ENCODE measurements at regions not wholly inside any gene's neighbourhood (a gene's known extent, or its start where the extent isn't known, plus 50 kb on each side); places are given as distances from the start of the nearest gene placed in this dataset.

- Histone ChIP-seq H3K27ac (ENCODE audit: low read length) (no peak overlapping the region), H3K9me3 (replicated peaks; ENCODE audit: insufficient read depth, low read length) (no peaks in the 10 kb centered on the region), H3K36me3 (replicated peaks; ENCODE audit: insufficient read depth, low read length) (no peaks in the 10 kb centered on the region), H3K27me3 (replicated peaks; ENCODE audit: insufficient read depth, low read length) (no peaks in the 10 kb centered on the region), H3K4me3 (ENCODE audit: low read length) (no peak overlapping the region), H3K4me2 (ENCODE audit: low read depth, low read length) (no peak overlapping the region), H3K9ac (ENCODE audit: low read length) (no peak overlapping the region), H3K79me2 (ENCODE audit: low read length) (no peaks in the 10 kb centered on the region), H3K4me1 (ENCODE audit: low read length) (no peaks in the 10 kb centered on the region), H2AFZ (ENCODE audit: low read length) (no peak overlapping the region), H4K20me1 (ENCODE audit: insufficient read depth, low read length) (no peaks in the 10 kb centered on the region), H3F3A (ENCODE audit: insufficient read depth, low read length) (no peaks in the 10 kb centered on the region), H3K9me2 (replicated peaks; ENCODE audit: insufficient read depth, low read length) (no peaks in the 10 kb centered on the region)
- DNase-seq: no peak
- TF ChIP-seq EZH2 (optimal IDR thresholded peaks at IDR 0.05; ENCODE audit: low read depth, low read length) (no peak), EZH2phosphoT487 (IDR thresholded peaks at IDR 0.05; ENCODE audit: low read length) (no peak)
- TF ChIP-seq, protein P1, sequence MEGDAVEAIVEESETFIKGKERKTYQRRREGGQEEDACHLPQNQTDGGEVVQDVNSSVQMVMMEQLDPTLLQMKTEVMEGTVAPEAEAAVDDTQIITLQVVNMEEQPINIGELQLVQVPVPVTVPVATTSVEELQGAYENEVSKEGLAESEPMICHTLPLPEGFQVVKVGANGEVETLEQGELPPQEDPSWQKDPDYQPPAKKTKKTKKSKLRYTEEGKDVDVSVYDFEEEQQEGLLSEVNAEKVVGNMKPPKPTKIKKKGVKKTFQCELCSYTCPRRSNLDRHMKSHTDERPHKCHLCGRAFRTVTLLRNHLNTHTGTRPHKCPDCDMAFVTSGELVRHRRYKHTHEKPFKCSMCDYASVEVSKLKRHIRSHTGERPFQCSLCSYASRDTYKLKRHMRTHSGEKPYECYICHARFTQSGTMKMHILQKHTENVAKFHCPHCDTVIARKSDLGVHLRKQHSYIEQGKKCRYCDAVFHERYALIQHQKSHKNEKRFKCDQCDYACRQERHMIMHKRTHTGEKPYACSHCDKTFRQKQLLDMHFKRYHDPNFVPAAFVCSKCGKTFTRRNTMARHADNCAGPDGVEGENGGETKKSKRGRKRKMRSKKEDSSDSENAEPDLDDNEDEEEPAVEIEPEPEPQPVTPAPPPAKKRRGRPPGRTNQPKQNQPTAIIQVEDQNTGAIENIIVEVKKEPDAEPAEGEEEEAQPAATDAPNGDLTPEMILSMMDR (IDR thresholded peaks at IDR 0.05; ENCODE audit: low read length): no peak
Measured at GRCh38 chr9:16045651-16046280, 492.9 kb downstream of the CCDC171 start.

GRCh38 chr9:16046713-16047112, 493.9 kb downstream of the CCDC171 start:
- no peak for DNase-seq
- Histone ChIP-seq H3K36me3 (replicated peaks; ENCODE audit: insufficient read depth, low read length) (no peaks in the 10 kb centered on the region), H3K9ac (ENCODE audit: low read length) (no peak overlapping the region), H3K27me3 (replicated peaks; ENCODE audit: insufficient read depth, low read length) (no peaks in the 10 kb centered on the region), H3K4me1 (ENCODE audit: low read length) (no peaks in the 10 kb centered on the region), H3K4me2 (ENCODE audit: low read depth, low read length) (no peak overlapping the region), H3F3A (ENCODE audit: insufficient read depth, low read length) (no peaks in the 10 kb centered on the region), H3K27ac (ENCODE audit: low read length) (no peak overlapping the region), H2AFZ (ENCODE audit: low read length) (no peak overlapping the region), H3K79me2 (ENCODE audit: low read length) (no peaks in the 10 kb centered on the region), H3K4me3 (ENCODE audit: low read length) (no peak overlapping the region), H4K20me1 (ENCODE audit: insufficient read depth, low read length) (no peaks in the 10 kb centered on the region), H3K9me3 (replicated peaks; ENCODE audit: insufficient read depth, low read length) (no peaks in the 10 kb centered on the region), H3K9me2 (replicated peaks; ENCODE audit: insufficient read depth, low read length) (no peaks in the 10 kb centered on the region)
- TF ChIP-seq EZH2phosphoT487 (IDR thresholded peaks at IDR 0.05; ENCODE audit: low read length) (no peak), EZH2 (optimal IDR thresholded peaks at IDR 0.05; ENCODE audit: low read depth, low read length) (no peak)
- TF ChIP-seq, protein P1 (IDR thresholded peaks at IDR 0.05; ENCODE audit: low read length): no peak

- Histone ChIP-seq H3K27ac (ENCODE audit: low read length) (no peak overlapping the region), H3K36me3 (replicated peaks; ENCODE audit: insufficient read depth, low read length) (no peaks in the 10 kb centered on the region), H4K20me1 (ENCODE audit: insufficient read depth, low read length) (no peaks in the 10 kb centered on the region), H3F3A (ENCODE audit: insufficient read depth, low read length) (no peaks in the 10 kb centered on the region), H3K9ac (ENCODE audit: low read length) (no peak overlapping the region), H3K9me2 (replicated peaks; ENCODE audit: insufficient read depth, low read length) (no peaks in the 10 kb centered on the region), H3K4me3 (ENCODE audit: low read length) (no peak overlapping the region), H3K9me3 (replicated peaks; ENCODE audit: insufficient read depth, low read length) (no peaks in the 10 kb centered on the region), H3K79me2 (ENCODE audit: low read length) (no peaks in the 10 kb centered on the region), H3K27me3 (replicated peaks; ENCODE audit: insufficient read depth, low read length) (no peaks in the 10 kb centered on the region), H3K4me2 (ENCODE audit: low read depth, low read length) (no peak overlapping the region), H2AFZ (ENCODE audit: low read length) (no peak overlapping the region), H3K4me1 (ENCODE audit: low read length) (no peaks in the 10 kb centered on the region)
- TF ChIP-seq, protein P1 (IDR thresholded peaks at IDR 0.05; ENCODE audit: low read length): no peak
- no peak for TF ChIP-seq EZH2 (optimal IDR thresholded peaks at IDR 0.05; ENCODE audit: low read depth, low read length)
- no peak for TF ChIP-seq EZH2phosphoT487 (IDR thresholded peaks at IDR 0.05; ENCODE audit: low read length)
- no peak for DNase-seq
Measured at GRCh38 chr9:16048129-16048528, 495.3 kb downstream of the CCDC171 start.

Data from MM.1S (cell line).